PFSK-1 (cell line): ENCODE measurements at regions not wholly inside any gene's neighbourhood (a gene's known extent, or its start where the extent isn't known, plus 50 kb on each side); places are given as distances from the start of the nearest gene placed in this dataset.

Experiments
- FOXP2 ChIP-seq: optimal IDR thresholded peaks from 2 replicates; pipeline ENCODE3; 2011; ENCODE audit warnings: borderline replicate concordance, control low read depth, inconsistent platforms; ENCODE audit not compliant: insufficient read depth; ENCODE audit errors: extremely low read length, extremely low read depth
- POLR2AphosphoS5 ChIP-seq: IDR thresholded peaks from 2 replicates; pipeline ENCODE4 v1.6.1; 2012; ENCODE audit warnings: low read depth, mild to moderate bottlenecking, control low read depth, low read length, moderate library complexity
- SIN3A ChIP-seq: IDR thresholded peaks from 2 replicates; pipeline ENCODE4 v1.6.1; 2012; ENCODE audit warnings: mild to moderate bottlenecking, low read length, moderate library complexity, borderline replicate concordance; ENCODE audit not compliant: insufficient read depth
- TAF1 ChIP-seq: IDR thresholded peaks from 2 replicates; pipeline ENCODE4 v1.6.1; 2012; ENCODE audit warnings: low read length, control low read depth, borderline replicate concordance; ENCODE audit not compliant: insufficient read depth
- TF ChIP-seq, protein P1 (sequence below), 2 experiments: IDR thresholded peaks; 2 replicates each; pipeline versions ENCODE4 v1.6.1 to v1.8.0; 2011 to 2012; ENCODE audit warnings: low read depth in 2 of 2, low read length in 2 of 2, control low read depth in 1 of 2, inconsistent platforms in 1 of 2, mild to moderate bottlenecking in 1 of 2, moderate library complexity in 1 of 2; ENCODE audit not compliant: insufficient read depth in 1 of 2

DNA sequence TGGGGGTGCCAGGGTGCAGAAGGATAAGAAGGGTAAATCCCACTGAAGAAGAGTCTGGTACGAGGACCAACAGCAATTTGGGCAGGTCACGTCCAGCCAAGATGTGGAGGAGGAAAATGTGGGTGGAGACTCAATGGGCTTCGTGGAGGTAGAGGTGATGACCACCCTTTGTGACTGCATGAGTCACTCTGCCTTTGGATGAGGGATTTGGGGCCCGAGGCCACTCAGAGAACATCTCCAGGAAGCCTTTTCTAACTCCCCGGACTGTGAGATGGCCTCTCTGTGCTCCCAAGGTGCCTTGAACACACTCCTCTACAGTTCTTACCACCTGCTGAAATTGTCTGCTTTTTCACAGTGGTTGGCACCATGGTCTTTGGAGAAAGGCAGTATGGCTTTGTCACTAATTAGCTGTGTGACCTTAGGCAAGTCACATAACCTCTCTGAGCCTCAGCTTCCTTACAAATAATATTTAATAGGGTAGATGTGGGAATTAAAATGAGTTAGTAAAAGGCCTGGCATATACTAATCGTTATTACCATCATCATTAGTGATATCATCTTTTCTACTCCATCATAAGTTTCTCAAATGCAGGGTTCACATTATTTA is 67.0 kb upstream of the ARHGAP5 start:
- no peak for TF ChIP-seq TAF1
- TF ChIP-seq, protein P1, sequence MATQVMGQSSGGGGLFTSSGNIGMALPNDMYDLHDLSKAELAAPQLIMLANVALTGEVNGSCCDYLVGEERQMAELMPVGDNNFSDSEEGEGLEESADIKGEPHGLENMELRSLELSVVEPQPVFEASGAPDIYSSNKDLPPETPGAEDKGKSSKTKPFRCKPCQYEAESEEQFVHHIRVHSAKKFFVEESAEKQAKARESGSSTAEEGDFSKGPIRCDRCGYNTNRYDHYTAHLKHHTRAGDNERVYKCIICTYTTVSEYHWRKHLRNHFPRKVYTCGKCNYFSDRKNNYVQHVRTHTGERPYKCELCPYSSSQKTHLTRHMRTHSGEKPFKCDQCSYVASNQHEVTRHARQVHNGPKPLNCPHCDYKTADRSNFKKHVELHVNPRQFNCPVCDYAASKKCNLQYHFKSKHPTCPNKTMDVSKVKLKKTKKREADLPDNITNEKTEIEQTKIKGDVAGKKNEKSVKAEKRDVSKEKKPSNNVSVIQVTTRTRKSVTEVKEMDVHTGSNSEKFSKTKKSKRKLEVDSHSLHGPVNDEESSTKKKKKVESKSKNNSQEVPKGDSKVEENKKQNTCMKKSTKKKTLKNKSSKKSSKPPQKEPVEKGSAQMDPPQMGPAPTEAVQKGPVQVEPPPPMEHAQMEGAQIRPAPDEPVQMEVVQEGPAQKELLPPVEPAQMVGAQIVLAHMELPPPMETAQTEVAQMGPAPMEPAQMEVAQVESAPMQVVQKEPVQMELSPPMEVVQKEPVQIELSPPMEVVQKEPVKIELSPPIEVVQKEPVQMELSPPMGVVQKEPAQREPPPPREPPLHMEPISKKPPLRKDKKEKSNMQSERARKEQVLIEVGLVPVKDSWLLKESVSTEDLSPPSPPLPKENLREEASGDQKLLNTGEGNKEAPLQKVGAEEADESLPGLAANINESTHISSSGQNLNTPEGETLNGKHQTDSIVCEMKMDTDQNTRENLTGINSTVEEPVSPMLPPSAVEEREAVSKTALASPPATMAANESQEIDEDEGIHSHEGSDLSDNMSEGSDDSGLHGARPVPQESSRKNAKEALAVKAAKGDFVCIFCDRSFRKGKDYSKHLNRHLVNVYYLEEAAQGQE (IDR thresholded peaks at IDR 0.05; ENCODE audit: insufficient read depth in 1 of 2, low read depth in 2 of 2, low read length in 2 of 2): no peak
- TF ChIP-seq FOXP2: no peak
- no peak for TF ChIP-seq SIN3A

DNA sequence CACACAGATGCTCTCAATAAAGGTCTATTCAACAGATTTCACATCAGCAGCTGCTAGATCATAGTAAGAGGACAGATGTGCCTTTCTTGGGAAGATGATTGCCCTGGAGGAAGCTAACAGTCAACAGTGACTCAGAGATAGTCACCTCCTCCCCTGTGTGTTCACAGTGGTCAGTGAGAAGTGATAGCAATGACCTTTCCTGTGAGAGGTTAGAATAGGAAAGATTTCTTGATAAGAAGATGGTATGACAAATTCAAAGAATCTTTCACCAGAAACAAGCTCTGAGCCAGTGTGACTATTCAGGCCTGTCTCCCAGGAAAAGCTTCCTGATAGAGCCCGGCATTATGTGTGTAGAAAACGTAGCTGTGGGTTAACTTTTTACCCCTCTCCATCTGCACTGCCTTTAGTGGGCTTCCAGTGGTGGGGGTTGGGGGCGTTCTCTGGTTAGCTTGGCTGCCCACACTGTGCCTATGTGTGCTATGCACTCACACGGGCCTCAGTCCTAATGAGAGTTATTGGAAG is 66.4 kb upstream of the ARHGAP5 start:
- TF ChIP-seq FOXP2 (no peak), TAF1 (no peak), SIN3A (no peak; the same call in 1 of the 2 replicates), POLR2AphosphoS5 (no peak)
- TF ChIP-seq, protein P1 (IDR thresholded peaks at IDR 0.05; ENCODE audit: insufficient read depth in 1 of 2, low read depth in 2 of 2, low read length in 2 of 2): no peak

DNA sequence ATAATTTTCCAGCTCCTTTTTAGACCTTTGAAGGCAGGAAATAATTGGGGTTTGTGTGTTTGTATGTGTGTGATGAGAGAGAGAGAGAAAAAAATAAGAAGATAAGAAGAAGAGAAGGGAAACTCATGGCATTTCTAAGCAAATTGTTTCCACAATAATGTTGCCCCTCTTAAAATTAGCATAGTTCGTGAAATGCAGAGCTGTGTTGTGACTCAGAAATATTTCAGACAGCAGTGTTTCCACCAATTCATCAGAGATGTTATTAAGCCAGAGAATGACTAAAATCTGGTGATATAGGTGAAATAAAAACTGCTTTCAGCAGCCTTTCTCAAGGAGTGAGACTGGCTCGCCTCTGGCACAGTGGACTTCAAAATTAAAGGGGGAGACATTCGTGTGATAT is 65.9 kb upstream of the ARHGAP5 start:
- no peak for TF ChIP-seq POLR2AphosphoS5
- TF ChIP-seq TAF1: no peak
- TF ChIP-seq, protein P1 (IDR thresholded peaks at IDR 0.05; ENCODE audit: insufficient read depth in 1 of 2, low read depth in 2 of 2, low read length in 2 of 2): no peak
- no peak for TF ChIP-seq SIN3A
- TF ChIP-seq FOXP2: no peak

DNA sequence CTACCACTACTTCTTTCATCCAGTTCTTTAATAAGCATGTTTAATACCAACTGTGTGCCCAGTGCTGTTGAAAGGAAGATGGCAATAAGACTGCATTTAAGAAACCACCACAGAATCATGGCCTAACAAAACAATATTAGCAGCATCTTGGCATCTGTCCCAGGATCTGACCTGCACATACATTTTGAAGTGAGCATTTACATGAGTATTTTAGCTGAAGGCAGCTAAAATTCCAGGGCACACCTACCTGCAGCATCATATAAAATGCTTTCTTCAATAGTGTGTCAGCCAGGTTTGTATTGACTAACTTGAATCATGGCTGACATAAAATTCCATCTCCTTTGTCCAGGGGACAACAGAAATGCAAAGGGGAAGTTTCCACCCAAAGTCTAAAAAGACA is 65.0 kb upstream of the ARHGAP5 start:
- TF ChIP-seq TAF1: no peak
- no peak for TF ChIP-seq SIN3A
- no peak for TF ChIP-seq POLR2AphosphoS5

DNA sequence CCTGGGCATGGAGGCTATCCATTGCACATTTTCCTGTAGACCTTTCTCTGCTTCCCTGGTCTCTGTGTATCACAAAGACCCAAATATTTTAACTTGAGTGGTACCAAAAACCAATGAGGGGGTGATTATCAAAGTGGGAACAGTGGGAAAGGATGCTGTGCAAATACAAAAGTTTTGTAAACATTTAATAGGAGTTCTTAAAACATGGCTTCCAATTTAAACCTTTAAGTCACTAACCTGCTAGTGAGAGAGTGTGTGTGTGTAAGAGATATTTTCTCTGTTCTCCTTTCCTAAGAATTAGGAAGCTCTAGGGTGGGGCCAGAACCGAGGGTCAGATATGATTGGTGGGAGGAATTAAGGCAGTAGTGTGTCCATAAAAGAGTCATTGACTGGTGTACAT is 64.5 kb upstream of the ARHGAP5 start:
- TF ChIP-seq TAF1 (no peak), FOXP2 (no peak)
- TF ChIP-seq, protein P1 (IDR thresholded peaks at IDR 0.05; ENCODE audit: insufficient read depth in 1 of 2, low read depth in 2 of 2, low read length in 2 of 2): no peak
